Fibroblast of skin of left biceps (primary cell): ENCODE measurements at regions not wholly inside any gene's neighbourhood (a gene's known extent, or its start where the extent isn't known, plus 50 kb on each side); places are given as distances from the start of the nearest gene placed in this dataset.
"Not testable (repeated sequence)": the region's sequence is repeated elsewhere in the genome, so short reads cannot be mapped to it uniquely, and the experiment has no call there.

Experiments
- DNase-seq, 2 experiments: peaks; one replicate each; pipeline ENCODE4 v3.0.0-alpha.2; 2013; ENCODE audit warnings: low read depth in 2 of 2

DNA sequence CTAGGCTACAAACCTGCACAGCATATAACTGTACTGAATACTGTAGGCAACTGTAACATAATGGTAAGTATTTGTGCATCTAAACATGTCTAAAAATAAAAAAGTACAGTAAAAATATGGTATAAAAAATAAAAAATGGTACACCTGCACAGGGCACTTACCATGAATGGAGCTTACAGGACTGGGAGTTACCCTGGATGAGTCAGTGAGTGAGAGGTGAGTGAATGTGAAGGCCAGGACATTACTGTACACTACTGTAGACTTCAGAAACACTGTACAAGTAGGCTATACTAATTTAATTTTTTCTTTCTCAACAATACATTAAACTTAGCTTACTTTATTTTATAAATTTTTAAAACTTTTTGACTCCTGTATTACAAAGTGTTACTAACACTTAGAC, 265.3 kb downstream of the KLF13 start:
- DNase-seq: no peak

DNA sequence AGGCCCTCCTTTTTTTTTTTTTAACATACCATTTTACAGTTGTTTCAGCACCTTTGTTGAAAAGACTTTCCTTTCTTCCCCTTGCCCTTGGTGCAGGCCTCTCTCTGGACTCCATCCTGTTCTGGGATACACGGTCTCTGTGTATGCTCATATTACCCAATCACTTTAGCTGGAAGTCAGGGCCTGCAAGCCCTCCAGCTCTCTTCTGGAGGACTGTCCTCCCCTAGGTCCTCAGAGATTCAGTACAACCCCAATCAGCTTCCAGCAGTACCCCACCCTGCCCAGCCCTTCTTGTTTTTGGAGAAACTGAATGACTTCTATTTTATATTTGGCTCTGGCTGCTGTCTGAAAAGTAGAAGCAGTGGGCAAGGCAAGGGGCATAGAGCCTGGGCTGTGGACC, 270.8 kb downstream of the KLF13 start:
- no peak for DNase-seq

DNA sequence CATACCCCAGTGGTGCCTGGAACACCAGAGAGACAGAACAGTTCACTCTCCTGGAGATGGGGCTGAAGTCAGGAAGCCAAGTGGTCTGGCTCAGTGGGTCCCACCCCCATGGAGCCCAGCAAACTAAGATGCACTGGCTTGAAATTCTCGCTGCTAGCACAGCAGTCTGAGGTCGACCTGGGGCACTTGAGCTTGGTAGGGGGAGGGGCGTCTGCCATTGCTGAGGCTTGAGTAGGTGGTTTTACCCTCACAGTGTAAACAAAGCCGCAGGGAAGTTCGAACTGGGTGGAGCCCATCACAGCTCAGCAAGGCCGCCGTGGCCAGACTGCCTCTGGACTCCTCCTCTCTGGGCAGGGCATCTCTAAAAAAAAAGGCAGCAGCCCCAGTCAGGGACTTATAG, 272.0 kb downstream of the KLF13 start:
- no peak for DNase-seq

DNA sequence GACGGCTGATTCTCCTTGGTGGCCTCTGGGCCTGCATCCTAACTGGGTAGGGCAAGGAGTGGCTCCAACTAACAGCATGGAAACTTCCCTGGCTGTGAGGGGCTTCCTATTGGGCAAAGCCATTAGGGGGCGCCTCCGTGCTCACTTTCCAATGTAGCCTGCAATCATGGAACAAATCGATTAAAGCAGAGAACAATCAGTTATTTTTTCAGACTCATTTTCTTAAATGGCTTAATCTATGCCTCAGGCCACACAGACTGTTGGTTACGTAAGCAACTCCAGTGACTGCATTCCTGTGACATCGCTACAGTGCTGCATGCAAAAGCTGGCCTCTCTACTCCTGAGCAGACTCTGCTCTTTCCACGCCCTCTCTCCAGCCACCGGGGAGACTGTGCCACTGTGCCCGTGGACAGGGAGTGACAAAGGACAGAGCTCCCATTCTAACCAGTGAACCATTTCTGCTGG, 278.9 kb downstream of the KLF13 start:
- no peak for DNase-seq

DNA sequence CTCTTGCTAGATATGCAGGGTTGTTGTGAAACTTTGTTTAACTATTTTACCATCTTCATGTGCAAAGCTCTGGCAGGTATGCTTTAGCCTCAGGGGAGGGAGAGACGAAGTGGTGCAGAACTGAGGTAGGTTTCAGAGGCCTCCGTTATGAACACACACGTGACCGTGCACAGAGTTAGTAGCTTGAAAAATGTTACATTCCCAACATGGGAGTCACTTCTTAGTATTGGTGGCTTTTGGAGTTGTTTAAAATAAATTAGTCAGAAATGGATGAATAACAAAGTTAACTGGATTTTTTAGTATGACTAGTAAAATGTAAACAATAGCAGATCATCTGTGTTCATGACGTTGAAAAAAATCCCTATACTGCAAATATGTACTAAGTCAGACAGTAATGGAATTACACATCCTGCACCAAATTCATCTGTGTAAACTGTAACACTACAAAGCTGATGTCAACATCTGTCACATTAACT, 279.6 kb downstream of the KLF13 start:
- peak; percentile 19 to 25 for DNase-seq

DNA sequence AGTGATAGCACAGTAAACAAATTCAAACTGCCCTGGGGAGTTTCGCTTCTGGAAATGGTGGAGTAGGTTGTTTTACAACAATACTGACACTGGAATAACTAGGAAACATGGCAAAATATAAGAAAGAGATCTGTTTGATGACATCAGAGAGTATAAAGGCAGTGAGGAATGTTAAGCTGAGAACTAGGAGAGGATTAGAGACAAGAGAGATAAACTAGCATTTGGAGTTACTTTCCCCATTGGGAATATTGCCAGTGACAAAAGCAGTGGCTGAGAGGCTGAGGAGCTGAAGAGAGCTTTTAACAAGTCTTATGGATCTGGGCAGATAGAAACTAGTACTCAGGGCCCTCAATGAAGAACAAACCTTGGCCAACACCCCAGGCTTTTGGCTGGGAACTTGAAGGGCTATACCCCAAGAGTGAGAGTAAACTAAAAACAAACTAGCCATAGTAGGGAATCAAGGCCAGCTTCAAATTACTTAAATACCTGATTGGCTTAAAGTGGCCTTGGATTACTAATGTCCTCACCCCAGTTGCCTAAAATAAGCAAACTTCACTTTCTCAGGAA, 280.4 kb downstream of the KLF13 start:
- DNase-seq: no peak

DNA sequence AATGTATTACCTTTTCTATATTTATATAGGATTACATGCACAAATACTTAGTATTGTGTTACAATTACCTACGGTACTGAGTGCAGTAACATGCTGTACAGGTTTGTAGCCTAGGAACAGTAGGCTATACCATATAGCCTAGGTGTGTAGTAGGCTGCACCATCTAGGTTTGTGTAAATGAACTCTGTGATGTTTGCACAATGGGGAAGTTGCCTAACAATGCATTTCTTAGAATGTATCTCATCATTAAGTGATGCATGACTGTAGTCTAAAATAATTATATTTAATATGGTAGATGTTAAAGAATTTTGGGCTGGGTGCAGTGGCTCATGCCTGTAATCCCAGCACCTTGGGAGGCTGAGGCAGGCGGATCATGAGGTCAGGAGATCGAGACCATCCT, 281.0 kb downstream of the KLF13 start:
- DNase-seq: no peak

DNA sequence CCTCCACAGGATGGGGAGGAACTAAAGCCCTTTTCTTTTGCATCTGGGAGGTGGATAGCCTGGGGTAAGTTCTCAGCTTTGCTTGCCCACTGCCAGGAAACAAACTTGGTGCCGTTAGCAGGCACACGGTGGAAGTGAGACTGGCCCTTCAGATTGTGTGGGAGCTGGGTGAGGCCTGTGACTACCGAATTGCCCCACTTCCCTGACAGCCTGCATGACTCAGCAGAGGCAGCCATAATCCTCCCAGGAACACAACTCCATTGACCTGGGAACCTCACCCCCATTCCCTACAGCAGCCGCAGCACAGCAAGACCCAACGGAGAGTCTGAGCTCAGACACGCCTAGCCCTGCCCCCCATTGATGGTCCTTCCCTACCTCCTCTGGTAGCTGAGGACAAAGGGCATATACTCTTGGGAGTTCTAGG, 282.6 kb downstream of the KLF13 start:
- no peak for DNase-seq

DNA sequence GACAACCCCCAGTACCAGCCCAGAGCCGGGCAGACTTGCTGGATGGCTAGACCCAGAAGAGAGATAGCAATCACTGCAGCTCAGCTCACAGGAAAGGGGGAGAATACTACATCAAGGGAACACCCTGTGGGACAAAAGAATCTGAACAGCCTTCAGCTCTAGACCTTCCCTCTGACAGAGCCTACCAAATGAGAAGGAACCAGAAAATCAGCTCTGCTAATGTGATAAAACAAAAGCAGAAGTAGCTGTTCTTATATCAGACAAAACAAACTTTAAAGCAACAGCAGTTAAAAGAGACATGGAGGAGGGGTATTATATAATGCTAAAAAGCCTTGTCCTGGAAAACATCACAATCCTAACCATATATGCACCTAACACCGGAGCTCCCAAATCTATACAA, 283.3 kb downstream of the KLF13 start:
- no peak for DNase-seq

DNA sequence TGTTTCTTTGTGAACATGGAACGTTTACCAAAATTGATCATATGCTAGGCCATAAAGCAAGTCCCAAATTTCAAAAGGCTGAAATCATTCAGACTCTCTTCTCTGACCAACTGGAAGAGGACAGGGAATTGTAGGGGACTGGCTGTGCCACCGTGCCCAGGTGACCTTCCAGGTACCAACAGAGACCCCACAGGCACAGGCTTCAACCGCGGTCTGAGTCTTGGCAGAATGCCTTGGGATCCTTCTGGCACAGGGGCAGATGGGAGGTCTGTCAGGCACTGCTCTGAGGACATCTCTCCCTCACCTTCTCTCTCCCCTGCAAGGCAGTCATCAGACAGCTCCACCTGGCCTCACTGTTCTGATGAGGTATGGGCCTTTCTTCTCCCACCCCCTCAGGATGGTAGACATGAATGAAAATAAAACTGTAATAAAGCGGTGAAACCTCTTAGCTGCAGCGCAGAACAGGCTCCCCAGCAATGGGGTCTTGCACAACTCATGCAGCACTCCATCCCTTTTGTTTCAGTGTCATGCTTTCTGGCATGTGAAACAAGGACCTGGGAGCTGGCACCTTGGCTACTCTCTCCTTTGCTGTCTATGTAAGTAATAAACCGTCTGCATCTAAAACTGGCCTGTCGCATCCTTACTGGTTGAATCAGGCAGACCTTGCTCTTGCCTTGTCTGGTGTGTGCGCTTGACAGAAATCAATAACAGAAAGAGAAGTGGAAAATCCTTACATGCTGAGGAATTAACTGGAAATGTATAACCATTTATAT, 289.2 kb downstream of the KLF13 start:
- no peak for DNase-seq

DNA sequence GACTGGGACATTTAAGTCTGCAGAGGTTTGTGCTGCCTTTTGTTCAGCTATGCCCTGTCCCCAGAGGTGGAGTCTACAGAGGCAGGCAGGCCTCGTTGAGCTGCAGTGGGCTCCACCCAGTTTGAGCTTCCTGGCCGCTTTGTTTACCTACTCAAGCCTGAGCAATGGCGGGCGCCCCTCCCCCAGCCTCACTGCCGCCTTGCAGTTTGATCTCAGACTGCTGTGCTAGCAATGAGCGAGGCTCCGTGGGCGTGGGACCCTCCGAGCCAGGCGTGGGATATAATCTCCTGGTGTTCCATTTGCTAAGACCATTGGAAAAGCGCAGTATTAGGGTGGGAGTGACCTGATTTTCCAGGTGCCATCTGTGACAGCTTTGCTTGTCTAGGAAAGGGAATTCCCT, 296.7 kb downstream of the KLF13 start:
- not testable (repeated sequence) for DNase-seq

DNA sequence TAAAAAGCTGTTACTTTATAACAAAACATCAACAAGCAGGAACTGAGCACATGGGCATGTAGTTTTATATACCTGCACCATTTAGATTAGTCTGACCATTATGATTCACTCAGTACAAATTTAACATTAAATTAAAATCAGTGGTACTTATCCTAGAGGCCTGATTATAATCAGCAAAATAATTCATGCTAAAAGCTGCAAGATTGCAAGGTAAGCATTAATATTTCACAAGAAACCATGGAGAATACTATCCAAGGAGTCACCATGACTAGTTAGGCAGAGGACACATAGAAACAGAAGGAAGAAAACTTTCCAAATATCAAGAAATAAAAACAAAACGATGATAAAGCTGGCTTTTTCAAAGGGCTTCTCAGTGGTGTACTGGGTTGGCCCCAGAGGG, 297.5 kb downstream of the KLF13 start:
- DNase-seq: not testable (repeated sequence)

DNA sequence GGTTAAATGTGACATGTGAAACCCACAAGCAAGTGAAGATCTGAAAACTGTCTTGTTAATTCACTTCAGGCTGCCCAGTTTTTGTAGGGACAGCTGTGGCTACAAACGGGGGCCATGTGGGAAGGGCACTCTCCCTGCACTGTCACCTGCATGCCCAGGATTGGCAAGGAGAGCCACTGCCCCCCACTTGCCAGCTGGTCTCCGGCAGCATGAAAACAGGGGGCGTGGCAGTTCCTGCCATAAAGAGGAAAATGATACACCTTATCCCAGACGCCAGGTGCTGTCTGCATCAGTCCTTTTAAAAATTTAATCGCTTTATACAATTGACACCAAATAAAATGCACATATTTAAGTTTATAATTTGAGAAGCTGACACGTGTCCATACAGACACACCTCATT, 309.1 kb downstream of the KLF13 start:
- DNase-seq: not testable (repeated sequence)

DNA sequence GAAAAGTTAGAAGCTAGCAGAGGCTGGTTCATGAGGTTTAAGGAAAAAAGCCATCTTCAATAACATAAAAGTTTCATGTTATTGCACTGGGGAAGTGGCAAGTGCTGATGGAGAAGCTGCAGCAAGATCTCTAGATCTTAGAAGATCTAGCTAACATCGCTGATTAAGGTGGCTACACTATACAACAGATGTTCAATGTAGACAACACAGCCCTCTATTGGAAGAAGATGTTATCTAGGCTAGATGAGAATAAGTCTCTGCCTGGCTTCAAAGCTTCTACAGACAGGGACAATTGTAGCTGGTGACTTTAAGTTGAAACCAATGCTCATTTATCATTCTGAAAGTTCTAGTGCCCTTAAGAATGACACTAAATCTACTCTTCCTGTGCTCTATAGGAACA, 310.3 kb downstream of the KLF13 start:
- DNase-seq: not testable (repeated sequence)

DNA sequence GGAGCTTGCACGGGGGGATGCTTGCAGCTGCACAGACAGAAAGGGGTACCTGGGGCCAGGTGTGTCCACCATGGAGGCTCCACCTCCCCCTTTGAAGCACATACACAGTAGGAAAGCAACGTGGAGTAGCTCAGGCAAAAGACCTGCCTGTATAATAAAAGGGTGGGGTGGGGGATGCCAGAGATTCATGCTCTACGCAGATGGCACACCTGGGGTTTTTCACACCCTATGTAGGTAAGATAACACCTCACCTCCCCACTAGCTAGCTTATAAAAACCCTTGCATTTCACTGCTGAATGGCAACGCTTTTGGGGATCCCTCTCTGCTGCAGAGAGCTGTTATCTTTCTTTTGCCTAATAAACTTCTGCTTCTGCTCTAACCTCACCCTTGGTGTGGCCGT, 317.3 kb downstream of the KLF13 start:
- not testable (repeated sequence) for DNase-seq

DNA sequence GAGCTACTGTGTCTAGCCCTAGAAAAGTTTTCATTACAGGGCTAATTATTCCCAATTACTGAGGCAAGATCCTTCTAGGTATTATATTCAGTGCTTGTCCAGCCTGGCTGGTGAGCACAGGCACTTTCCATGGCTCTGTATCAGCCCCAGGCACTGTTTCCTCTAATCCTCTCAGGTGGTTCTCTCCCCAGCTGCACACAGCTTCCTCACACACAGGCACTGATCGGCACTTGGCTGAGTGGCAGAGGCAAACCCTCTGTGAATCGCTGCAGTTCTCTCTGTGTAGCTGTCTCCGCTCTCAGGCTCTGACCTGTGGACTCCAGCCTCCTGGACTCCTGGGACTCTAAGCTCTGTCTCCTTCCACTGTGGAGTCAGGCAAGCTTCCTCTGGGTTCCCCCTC, 318.1 kb downstream of the KLF13 start:
- DNase-seq: not testable (repeated sequence)

DNA sequence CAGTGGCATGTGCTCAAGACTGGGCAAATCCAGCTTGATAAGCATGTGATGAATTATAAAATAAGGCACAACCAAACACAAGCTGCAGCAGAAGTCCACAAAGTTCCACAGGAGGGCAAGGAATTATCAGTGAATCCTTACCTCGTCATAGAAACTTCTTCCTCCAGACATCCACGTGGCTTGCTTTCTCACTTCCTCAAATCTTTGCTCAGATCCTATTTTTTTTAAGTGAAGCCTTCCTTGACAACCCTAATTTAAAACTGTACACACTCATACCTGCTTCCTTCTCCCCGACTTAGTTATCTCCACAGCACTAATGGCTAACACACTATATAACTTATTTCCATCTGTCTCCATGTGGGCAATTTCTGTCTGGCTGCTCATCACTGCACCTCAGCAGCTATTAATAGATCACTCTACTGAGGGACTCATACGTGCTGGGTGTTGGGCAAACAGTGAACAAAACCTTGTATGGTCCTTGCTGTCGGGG, 320.7 kb downstream of the KLF13 start:
- DNase-seq: not testable (repeated sequence)

DNA sequence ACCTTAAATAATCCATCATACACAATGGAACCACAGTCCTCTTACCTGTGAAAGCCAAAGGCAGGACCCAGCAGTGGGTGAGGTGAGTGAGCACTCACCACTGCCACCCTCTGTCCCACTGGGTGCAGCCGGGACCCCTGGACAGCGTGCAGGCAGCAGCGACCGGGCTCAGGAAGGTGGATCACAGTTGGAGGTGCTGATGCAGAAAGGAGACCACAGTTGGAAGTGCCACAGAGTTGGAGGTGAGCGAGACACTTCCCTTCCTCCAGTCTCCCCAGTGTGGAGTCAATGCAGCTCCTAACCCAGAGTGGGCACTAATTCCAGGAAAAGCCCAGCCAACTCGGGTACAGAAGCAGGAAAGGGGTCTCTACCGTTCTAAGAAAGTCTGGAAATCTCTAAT, 323.0 kb downstream of the KLF13 start:
- not testable (repeated sequence) for DNase-seq

DNA sequence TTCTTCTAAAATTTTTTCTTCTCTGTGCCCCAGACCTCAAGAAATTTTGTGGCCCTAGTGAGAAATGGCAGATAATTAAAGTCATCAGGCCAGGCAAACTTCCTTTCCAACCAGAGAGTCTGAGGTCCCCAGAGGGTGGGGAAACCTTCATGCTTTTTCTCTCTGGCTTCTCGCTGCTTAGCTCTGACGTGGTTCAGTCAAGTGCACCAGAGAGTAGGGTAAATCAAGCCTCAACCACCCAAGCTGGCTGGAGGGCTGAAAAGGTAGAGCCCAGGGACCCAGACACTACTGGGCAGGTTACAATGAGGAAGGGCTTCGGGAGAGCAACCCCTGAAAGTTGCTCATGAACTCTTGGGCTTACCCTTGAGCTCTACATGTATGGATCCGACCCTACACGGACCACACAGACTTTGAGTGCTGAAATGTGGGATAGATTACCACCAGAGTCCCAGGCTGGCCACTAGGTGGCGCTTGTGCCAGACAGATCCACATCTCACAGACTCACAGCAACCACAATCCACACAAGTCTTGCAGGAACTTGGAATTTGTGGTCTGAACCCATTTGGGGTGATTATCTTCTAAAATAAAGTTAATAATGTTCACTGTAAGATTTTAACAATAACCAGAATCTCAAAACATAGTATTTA, 323.5 kb downstream of the KLF13 start:
- not testable (repeated sequence) for DNase-seq

DNA sequence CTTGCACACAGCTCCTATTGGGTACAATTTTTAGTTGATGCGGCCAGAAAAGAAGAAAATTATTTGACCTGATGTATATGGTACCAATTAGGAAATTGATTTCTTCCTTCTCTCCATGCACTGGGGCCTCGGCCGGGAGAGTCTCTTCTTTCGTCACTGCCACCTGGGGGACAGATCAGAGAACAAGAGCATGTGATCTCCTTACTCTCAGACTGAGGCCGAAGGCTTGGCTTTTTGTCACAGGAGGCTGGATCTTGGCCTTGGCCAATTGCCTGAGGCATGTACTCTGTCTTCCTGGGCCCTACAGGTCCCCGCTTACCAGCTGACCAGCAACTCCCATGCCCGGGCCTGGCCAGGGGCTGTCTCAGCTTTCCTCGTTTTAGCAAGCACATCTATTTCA, 330.3 kb downstream of the KLF13 start:
- not testable (repeated sequence) for DNase-seq

DNA sequence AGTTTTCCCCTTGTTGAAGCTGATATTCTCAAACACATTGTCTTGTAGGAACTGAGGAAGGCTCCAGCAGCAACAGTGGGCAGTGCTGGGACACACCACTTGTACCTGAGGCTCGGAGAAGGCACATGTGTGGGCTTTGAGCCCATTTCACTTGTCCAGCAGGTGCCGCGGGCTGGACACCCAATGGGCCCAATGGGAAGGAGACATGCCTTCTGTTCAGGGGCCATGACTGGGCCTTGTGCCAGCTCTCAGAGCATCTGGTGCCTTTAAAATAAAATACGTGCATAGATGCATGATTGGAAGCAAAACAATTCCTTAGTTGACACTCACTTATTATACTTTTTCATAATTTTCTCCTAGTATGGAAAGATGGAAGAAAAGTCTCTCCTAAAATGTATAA, 334.2 kb downstream of the KLF13 start:
- DNase-seq: no peak

DNA sequence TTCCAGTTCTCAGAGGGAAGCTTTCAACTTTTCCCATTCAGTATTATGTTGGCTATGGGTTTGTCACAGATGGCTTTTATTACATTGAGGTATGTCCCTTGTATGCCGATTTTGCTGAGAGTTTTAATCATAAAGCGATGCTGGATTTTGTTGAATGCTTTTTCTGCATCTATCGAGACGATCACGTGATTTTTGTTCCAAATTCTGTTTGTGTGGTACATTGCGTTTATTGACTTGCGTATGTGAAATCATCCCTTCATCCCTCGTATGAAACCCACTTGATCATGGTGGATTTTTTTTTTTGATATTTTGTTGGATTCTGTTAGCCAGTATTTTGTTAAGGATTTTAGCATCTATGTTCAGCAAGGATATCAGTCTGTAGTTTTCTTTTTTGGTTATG, 339.1 kb downstream of the KLF13 start:
- not testable (repeated sequence) for DNase-seq
